GM12865 (cell line): ENCODE measurements at regions not wholly inside any gene's neighbourhood (a gene's known extent, or its start where the extent isn't known, plus 50 kb on each side); places are given as distances from the start of the nearest gene placed in this dataset.
"Not testable (repeated sequence)": the region's sequence is repeated elsewhere in the genome, so short reads cannot be mapped to it uniquely, and the experiment has no call there.

Experiments
- DNase-seq: peaks from one replicate; pipeline ENCODE4 v3.0.0; 2010; ENCODE audit warnings: low read depth
- H3K4me3 ChIP-seq: 2 replicates; pipeline ENCODE4 v1.5.1; 2011; ENCODE audit warnings: mild to moderate bottlenecking, low read depth, low read length, control low read depth
- CTCF ChIP-seq: IDR thresholded peaks from 2 replicates; pipeline ENCODE4 v1.5.1; 2011; ENCODE audit warnings: low read length, control low read depth, low read depth, inconsistent platforms; ENCODE audit not compliant: insufficient read depth; ENCODE audit errors: missing control alignments

- peak; percentile 62 for TF ChIP-seq CTCF
- DNase-seq, result peak; percentile 46
- no peak overlapping the region for H3K4me3 ChIP-seq
Measured at GRCh38 chr3:8324747-8325146, 176.9 kb upstream of the LMCD1 start.

DNA sequence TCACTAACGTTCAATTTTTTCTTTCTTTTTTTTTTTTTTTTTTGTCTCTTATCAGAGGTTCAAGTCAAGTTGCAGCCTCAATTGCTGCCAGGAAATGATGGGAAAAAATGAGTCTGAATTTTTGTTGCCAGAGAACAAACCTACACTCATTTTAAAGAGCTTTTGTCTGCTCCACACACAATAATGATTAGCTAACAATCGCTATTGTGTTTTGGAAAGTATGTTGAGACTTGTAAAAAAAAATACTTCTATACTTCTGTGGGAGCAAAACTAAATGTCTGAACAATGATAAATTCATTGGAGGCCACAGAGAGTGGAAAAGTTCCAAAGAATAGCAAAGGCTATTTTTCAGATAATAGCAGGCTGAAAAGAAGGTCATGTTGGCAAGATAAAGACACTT, 176.3 kb upstream of the LMCD1 start:
- no peak for DNase-seq
- H3K4me3 ChIP-seq, result no peak overlapping the region
- TF ChIP-seq CTCF, result no peak

- H3K4me3 ChIP-seq, DNase-seq: not testable (repeated sequence)
Measured at GRCh38 chr3:8325833-8326232, 175.8 kb upstream of the LMCD1 start.

DNA sequence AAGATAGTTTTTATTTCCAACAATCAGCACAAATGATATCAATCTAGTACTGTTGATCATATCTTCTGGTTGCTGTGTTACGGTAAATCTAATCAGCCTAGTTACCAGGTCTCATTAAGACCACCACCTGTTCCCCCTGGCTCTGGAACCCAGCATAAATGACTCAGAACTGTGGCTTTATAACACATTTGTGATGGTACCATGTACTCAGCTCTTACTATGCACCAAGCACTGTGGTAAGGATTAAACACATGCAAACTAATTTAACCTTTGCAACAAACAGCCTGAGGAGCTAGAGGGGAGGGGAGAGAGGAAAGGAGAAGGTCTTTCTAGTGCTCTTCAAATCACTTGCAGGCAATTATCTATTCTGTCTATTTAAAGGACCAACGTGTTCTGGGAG, 173.9 kb upstream of the LMCD1 start:
- H3K4me3 ChIP-seq, result no peak overlapping the region
- no peak for TF ChIP-seq CTCF
- DNase-seq, result no peak

DNA sequence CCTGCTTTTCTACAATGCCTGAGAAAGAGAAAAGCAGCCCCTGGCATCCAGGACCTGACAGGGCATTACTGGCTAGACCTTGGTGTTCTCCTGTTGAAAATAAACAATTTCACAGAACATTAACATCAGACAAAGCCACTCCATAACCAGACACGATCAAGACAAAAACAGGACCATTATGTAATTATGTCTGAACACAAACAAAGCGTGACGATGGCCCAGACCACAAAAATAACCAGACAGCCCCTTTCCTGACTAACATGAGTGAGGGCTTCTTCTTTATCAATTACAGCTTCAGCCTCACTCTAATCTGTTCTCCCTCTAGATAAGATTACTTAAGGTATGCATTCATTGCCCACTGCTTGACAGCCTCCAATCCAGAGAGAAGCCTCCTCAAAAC, 172.7 kb upstream of the LMCD1 start:
- H3K4me3 ChIP-seq, result no peak overlapping the region

GRCh38 chr3:8329598-8329997, 172.0 kb upstream of the LMCD1 start:
- DNase-seq, result no peak
- H3K4me3 ChIP-seq, result no peak overlapping the region
- no peak for TF ChIP-seq CTCF

More for the DNA sequence above, 172.7 kb upstream of the LMCD1 start:
- TF ChIP-seq CTCF, result no peak
- DNase-seq, result no peak

DNA sequence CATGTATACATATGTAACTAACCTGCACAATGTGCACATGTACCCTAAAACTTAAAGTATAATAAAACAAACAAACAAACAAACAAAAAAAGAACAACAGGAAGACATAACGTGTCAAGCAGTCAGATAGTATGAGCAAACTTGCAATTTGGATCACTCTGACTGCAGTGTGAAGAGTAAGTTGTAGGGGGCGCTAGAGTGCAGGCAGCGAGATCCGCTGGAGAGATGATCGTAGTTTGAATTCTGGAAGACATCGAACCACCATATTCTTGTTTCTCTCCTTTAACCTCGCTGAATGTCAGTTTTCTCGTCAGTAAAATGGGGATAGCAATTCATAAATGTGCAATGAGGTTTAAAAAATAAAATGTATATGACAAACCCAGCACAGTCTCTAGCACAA, 165.2 kb upstream of the LMCD1 start:
- no peak for DNase-seq
- peak; percentile 30 for TF ChIP-seq CTCF
- H3K4me3 ChIP-seq, result no peak overlapping the region

GRCh38 chr3:8338424-8338823, 163.2 kb upstream of the LMCD1 start:
- H3K4me3 ChIP-seq, result no peak overlapping the region
- no peak for DNase-seq
- TF ChIP-seq CTCF, result no peak
